ENCODE measurements at regions not wholly inside any gene's neighbourhood (a gene's known extent, or its start where the extent isn't known, plus 50 kb on each side); places are given as distances from the start of the nearest gene placed in this dataset.

- H3K4me1 ChIP-seq (ENCODE audit: insufficient read depth, poor library complexity, severe bottlenecking), result no peaks in the 10 kb centered on the region
- H3K9me3 ChIP-seq (ENCODE audit: severe bottlenecking), result no peaks in the 10 kb centered on the region
- ATAC-seq (ENCODE audit: low read depth) (no peak), DNase-seq (ENCODE audit: low spot score) (no peak)
- H3K27me3 ChIP-seq (ENCODE audit: insufficient read depth, poor library complexity, severe bottlenecking), result no peaks in the 10 kb centered on the region
- TF ChIP-seq CTCF (IDR thresholded peaks at IDR 0.05; ENCODE audit: poor library complexity, severe bottlenecking), result no peak
- H3K4me3 ChIP-seq (ENCODE audit: severe bottlenecking), result no peak overlapping the region
- H3K36me3 ChIP-seq (ENCODE audit: low read depth), result no peaks in the 10 kb centered on the region
- no peak overlapping the region for H3K27ac ChIP-seq (ENCODE audit: poor library complexity, severe bottlenecking)
Measured at GRCh38 chr10:128553755-128554154, 427.5 kb upstream of the MKI67 start.

- no peak for ATAC-seq (ENCODE audit: low read depth)
- DNase-seq (ENCODE audit: low spot score), result no peak
- no peak for TF ChIP-seq CTCF (IDR thresholded peaks at IDR 0.05; ENCODE audit: poor library complexity, severe bottlenecking)
- Histone ChIP-seq H3K27ac (ENCODE audit: poor library complexity, severe bottlenecking) (no peak overlapping the region), H3K36me3 (ENCODE audit: low read depth) (no peaks in the 10 kb centered on the region), H3K4me3 (ENCODE audit: severe bottlenecking) (no peak overlapping the region), H3K4me1 (ENCODE audit: insufficient read depth, poor library complexity, severe bottlenecking) (no peaks in the 10 kb centered on the region), H3K27me3 (ENCODE audit: insufficient read depth, poor library complexity, severe bottlenecking) (no peaks in the 10 kb centered on the region), H3K9me3 (ENCODE audit: severe bottlenecking) (no peaks in the 10 kb centered on the region)
Measured at GRCh38 chr10:128556182-128557110, 430.2 kb upstream of the MKI67 start.

- ATAC-seq (ENCODE audit: low read depth), result no peak
- no peaks in the 10 kb centered on the region for H3K9me3 ChIP-seq (ENCODE audit: severe bottlenecking)
Measured at GRCh38 chr10:128557149-128557710, 431.0 kb upstream of the MKI67 start.

GRCh38 chr10:128560406-128560805 is 434.2 kb upstream of the MKI67 start:
- ATAC-seq (ENCODE audit: low read depth) (no peak), DNase-seq (ENCODE audit: low spot score) (no peak)
- Histone ChIP-seq H3K9me3 (ENCODE audit: severe bottlenecking) (no peaks in the 10 kb centered on the region), H3K4me3 (ENCODE audit: severe bottlenecking) (no peak overlapping the region), H3K27me3 (ENCODE audit: insufficient read depth, poor library complexity, severe bottlenecking) (no peaks in the 10 kb centered on the region), H3K27ac (ENCODE audit: poor library complexity, severe bottlenecking) (no peak overlapping the region), H3K4me1 (ENCODE audit: insufficient read depth, poor library complexity, severe bottlenecking) (no peaks in the 10 kb centered on the region), H3K36me3 (ENCODE audit: low read depth) (no peaks in the 10 kb centered on the region)
- no peak for TF ChIP-seq CTCF (IDR thresholded peaks at IDR 0.05; ENCODE audit: poor library complexity, severe bottlenecking)

More at GRCh38 chr10:128557149-128557710, 431.0 kb upstream of the MKI67 start:
- H3K4me3 ChIP-seq (ENCODE audit: severe bottlenecking), result no peak overlapping the region
- no peaks in the 10 kb centered on the region for H3K4me1 ChIP-seq (ENCODE audit: insufficient read depth, poor library complexity, severe bottlenecking)
- no peaks in the 10 kb centered on the region for H3K36me3 ChIP-seq (ENCODE audit: low read depth)
- DNase-seq (ENCODE audit: low spot score), result no peak
- no peak overlapping the region for H3K27ac ChIP-seq (ENCODE audit: poor library complexity, severe bottlenecking)
- no peaks in the 10 kb centered on the region for H3K27me3 ChIP-seq (ENCODE audit: insufficient read depth, poor library complexity, severe bottlenecking)
- no peak for TF ChIP-seq CTCF (IDR thresholded peaks at IDR 0.05; ENCODE audit: poor library complexity, severe bottlenecking)

- TF ChIP-seq CTCF (IDR thresholded peaks at IDR 0.05; ENCODE audit: poor library complexity, severe bottlenecking), result no peak
- H3K4me1 ChIP-seq (ENCODE audit: insufficient read depth, poor library complexity, severe bottlenecking), result no peaks in the 10 kb centered on the region
- H3K36me3 ChIP-seq (ENCODE audit: low read depth), result no peaks in the 10 kb centered on the region
- no peak overlapping the region for H3K4me3 ChIP-seq (ENCODE audit: severe bottlenecking)
- H3K27ac ChIP-seq (ENCODE audit: poor library complexity, severe bottlenecking), result no peak overlapping the region
- no peaks in the 10 kb centered on the region for H3K9me3 ChIP-seq (ENCODE audit: severe bottlenecking)
- no peaks in the 10 kb centered on the region for H3K27me3 ChIP-seq (ENCODE audit: insufficient read depth, poor library complexity, severe bottlenecking)
- DNase-seq (ENCODE audit: low spot score), result no peak
- no peak for ATAC-seq (ENCODE audit: low read depth)
Measured at GRCh38 chr10:128560993-128561392, 434.8 kb upstream of the MKI67 start.

Data from RWPE2 (cell line).